ENCODE measurements at regions not wholly inside any gene's neighbourhood (a gene's known extent, or its start where the extent isn't known, plus 50 kb on each side); places are given as distances from the start of the nearest gene placed in this dataset.

- TF ChIP-seq, protein P1, sequence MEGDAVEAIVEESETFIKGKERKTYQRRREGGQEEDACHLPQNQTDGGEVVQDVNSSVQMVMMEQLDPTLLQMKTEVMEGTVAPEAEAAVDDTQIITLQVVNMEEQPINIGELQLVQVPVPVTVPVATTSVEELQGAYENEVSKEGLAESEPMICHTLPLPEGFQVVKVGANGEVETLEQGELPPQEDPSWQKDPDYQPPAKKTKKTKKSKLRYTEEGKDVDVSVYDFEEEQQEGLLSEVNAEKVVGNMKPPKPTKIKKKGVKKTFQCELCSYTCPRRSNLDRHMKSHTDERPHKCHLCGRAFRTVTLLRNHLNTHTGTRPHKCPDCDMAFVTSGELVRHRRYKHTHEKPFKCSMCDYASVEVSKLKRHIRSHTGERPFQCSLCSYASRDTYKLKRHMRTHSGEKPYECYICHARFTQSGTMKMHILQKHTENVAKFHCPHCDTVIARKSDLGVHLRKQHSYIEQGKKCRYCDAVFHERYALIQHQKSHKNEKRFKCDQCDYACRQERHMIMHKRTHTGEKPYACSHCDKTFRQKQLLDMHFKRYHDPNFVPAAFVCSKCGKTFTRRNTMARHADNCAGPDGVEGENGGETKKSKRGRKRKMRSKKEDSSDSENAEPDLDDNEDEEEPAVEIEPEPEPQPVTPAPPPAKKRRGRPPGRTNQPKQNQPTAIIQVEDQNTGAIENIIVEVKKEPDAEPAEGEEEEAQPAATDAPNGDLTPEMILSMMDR (optimal IDR thresholded peaks at IDR 0.05 in 1 of 3, IDR thresholded peaks at IDR 0.05 in 1 of 3, conservative IDR thresholded peaks at IDR 0.05 in 1 of 3; ENCODE audit: extremely low read depth in 1 of 3, insufficient read depth in 2 of 3, low read length in 3 of 3): no peak
- TF ChIP-seq EZH2 (IDR thresholded peaks at IDR 0.05; ENCODE audit: low read length): no peak
Observed at GRCh38 chr12:23099604-23100003, 474.6 kb downstream of the ETNK1 start.

Data from keratinocyte (primary cell).